Loucy (cell line): ENCODE measurements at regions not wholly inside any gene's neighbourhood (a gene's known extent, or its start where the extent isn't known, plus 50 kb on each side); places are given as distances from the start of the nearest gene placed in this dataset.

Experiments
- H2AFZ ChIP-seq: fragments of 200-600 bp; sonication (generic); 2 replicates; pipeline ENCODE4 v1.6.0; 2016; ENCODE audit warnings: antibody characterized with exemption, mild to moderate bottlenecking, low read length, moderate library complexity
- H3F3A ChIP-seq: fragments of 200-600 bp; 2 replicates; pipeline ENCODE4 v1.6.0; 2016; ENCODE audit warnings: antibody characterized with exemption, low read depth, mild to moderate bottlenecking
- H3K27me3 ChIP-seq: fragments of 200-600 bp; sonication (generic); 2 replicates; pipeline ENCODE4 v1.6.1; 2014; ENCODE audit warnings: low read length, mild to moderate bottlenecking; ENCODE audit not compliant: insufficient read depth, poor library complexity, severe bottlenecking
- H3K36me3 ChIP-seq: fragments of 200-600 bp; sonication (generic); 2 replicates; pipeline ENCODE4 v1.6.1; 2016; ENCODE audit warnings: low read length; ENCODE audit not compliant: insufficient read depth
- H3K4me1 ChIP-seq: fragments of 200-600 bp; sonication (generic); 2 replicates; pipeline ENCODE4 v1.5.1; 2014; ENCODE audit warnings: low read length, mild to moderate bottlenecking; ENCODE audit not compliant: insufficient read depth, poor library complexity, severe bottlenecking
- H3K4me2 ChIP-seq: fragments of 200-600 bp; sonication (generic); 2 replicates; pipeline ENCODE4 v1.6.0; 2014; ENCODE audit warnings: antibody characterized with exemption, low read length, low read depth, mild to moderate bottlenecking; ENCODE audit not compliant: poor library complexity, severe bottlenecking
- H3K4me3 ChIP-seq: fragments of 200-600 bp; sonication (generic); 2 replicates; pipeline ENCODE4 v1.5.1; 2014; ENCODE audit warnings: low read length, mild to moderate bottlenecking, mixed read lengths; ENCODE audit not compliant: poor library complexity, severe bottlenecking
- H3K79me2 ChIP-seq: fragments of 200-600 bp; sonication (generic); 2 replicates; pipeline ENCODE4 v1.6.1; 2014; ENCODE audit warnings: low read length; ENCODE audit not compliant: insufficient read depth
- H3K9ac ChIP-seq: fragments of 200-600 bp; sonication (generic); 2 replicates; pipeline ENCODE4 v1.6.0; 2014; ENCODE audit warnings: mild to moderate bottlenecking, low read depth, low read length, moderate library complexity; ENCODE audit not compliant: poor library complexity, severe bottlenecking
- H3K9me2 ChIP-seq: fragments of 200-600 bp; sonication (generic); replicated peaks from 2 replicates; pipeline ENCODE4 v1.6.1; 2016; ENCODE audit warnings: low read depth, low read length, mixed read lengths
- H3K9me3 ChIP-seq: fragments of 200-600 bp; sonication (generic); 2 replicates; pipeline ENCODE4 v1.6.1; 2014; ENCODE audit warnings: mild to moderate bottlenecking, antibody characterized with exemption, low read length, low read depth; ENCODE audit not compliant: insufficient read depth
- H4K20me1 ChIP-seq: fragments of 200-600 bp; sonication (generic); 2 replicates; pipeline ENCODE4 v1.6.0; 2014; ENCODE audit warnings: antibody characterized with exemption, low read length, mild to moderate bottlenecking; ENCODE audit not compliant: insufficient read depth, poor library complexity, severe bottlenecking
- CTCF ChIP-seq: fragments of 200-600 bp; sonication (generic); conservative IDR thresholded peaks from 2 replicates; pipeline ENCODE4 v1.5.1; 2014; ENCODE audit warnings: mild to moderate bottlenecking, antibody characterized with exemption, low read length
- EZH2phosphoT487 ChIP-seq: fragments of 200-600 bp; IDR thresholded peaks from 2 replicates; pipeline ENCODE4 v1.6.1; 2018; ENCODE audit warnings: antibody characterized with exemption, mild to moderate bottlenecking, moderate library complexity, borderline replicate concordance

- H2AFZ ChIP-seq = no peak overlapping the region
- no peaks in the 10 kb centered on the region for H4K20me1 ChIP-seq
- H3K36me3 ChIP-seq = no peaks in the 10 kb centered on the region
- H3K9ac ChIP-seq = no peak overlapping the region
- no peaks in the 10 kb centered on the region for H3K27me3 ChIP-seq
- no peaks in the 10 kb centered on the region for H3K4me1 ChIP-seq
- no peak overlapping the region for H3K4me2 ChIP-seq
- H3K79me2 ChIP-seq = no peaks in the 10 kb centered on the region
- H3K9me3 ChIP-seq = no peaks in the 10 kb centered on the region
- H3K4me3 ChIP-seq = no peak overlapping the region
- no peak for TF ChIP-seq EZH2phosphoT487
- no peak for TF ChIP-seq CTCF
- no peaks in the 10 kb centered on the region for H3K9me2 ChIP-seq
- H3F3A ChIP-seq = no peaks in the 10 kb centered on the region
Measured at GRCh38 chr6:77979204-77979603, 326.4 kb downstream of the MEI4 start.

DNA sequence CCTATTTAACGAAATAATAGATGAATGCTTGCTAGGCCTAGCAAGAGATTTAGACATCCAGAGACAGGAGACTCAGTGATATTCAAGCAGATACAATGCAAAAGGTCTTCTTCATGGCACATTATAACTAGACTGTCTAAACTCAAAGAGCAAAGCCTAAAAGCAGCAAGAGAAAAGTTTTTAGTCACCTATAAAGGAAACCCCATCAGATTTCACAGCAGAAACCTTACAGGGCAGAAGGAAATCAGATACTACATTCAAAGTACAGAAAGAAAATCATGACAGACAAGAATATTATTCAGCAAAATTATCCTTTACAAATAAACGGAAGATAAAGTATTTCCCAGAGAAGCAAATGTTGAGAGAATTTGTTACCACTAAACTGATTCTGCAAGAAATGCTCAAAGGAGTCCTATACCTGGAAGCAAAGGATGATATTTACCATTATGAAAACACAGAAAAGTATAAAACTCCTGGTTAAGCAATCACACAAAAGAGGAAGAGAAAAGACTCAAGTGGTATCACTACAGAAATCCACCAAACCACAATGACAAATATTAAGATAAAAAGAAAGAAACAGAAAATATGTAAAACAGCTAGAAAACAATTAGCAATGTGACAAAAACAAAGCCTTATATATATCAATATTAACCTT, 333.7 kb downstream of the MEI4 start:
- H3K79me2 ChIP-seq = no peaks in the 10 kb centered on the region
- H3K36me3 ChIP-seq = no peaks in the 10 kb centered on the region
- no peak overlapping the region for H3K9ac ChIP-seq
- H3F3A ChIP-seq = no peaks in the 10 kb centered on the region
- H3K27me3 ChIP-seq = no peaks in the 10 kb centered on the region
- no peak overlapping the region for H3K4me3 ChIP-seq
- TF ChIP-seq EZH2phosphoT487 = no peak
- TF ChIP-seq CTCF = no peak
- no peaks in the 10 kb centered on the region for H4K20me1 ChIP-seq
- no peak overlapping the region for H3K4me2 ChIP-seq
- H3K9me3 ChIP-seq = no peaks in the 10 kb centered on the region
- H3K4me1 ChIP-seq = no peaks in the 10 kb centered on the region
- H2AFZ ChIP-seq = no peak overlapping the region
- no peaks in the 10 kb centered on the region for H3K9me2 ChIP-seq

DNA sequence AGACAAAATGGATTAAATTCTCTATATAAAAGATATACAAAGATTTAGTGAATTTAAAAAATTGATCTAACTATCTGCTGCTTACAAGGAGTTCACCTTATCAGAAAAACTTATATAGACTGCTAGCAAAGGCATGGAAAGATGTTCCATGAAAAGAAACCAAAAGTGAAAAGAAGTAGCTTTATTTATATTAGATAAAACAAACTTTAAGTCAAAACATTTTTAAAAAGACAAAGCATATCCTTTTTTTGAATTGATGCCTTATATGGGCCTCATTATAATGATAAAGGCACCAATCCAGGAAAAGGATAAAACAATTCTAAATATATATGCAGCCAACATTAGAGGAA, 334.2 kb downstream of the MEI4 start:
- Histone ChIP-seq H4K20me1 (no peaks in the 10 kb centered on the region), H3K4me1 (no peaks in the 10 kb centered on the region), H2AFZ (no peak overlapping the region), H3F3A (no peaks in the 10 kb centered on the region), H3K9ac (no peak overlapping the region), H3K9me3 (no peaks in the 10 kb centered on the region), H3K27me3 (no peaks in the 10 kb centered on the region), H3K79me2 (no peaks in the 10 kb centered on the region), H3K4me3 (no peak overlapping the region), H3K36me3 (no peaks in the 10 kb centered on the region), H3K9me2 (no peaks in the 10 kb centered on the region), H3K4me2 (no peak overlapping the region)
- TF ChIP-seq EZH2phosphoT487 = no peak
- no peak for TF ChIP-seq CTCF
